Smooth muscle cell (in vitro differentiated cells): ENCODE measurements at regions not wholly inside any gene's neighbourhood (a gene's known extent, or its start where the extent isn't known, plus 50 kb on each side); places are given as distances from the start of the nearest gene placed in this dataset. TPM values are rescaled to one million over a fixed set of nuclear protein-coding genes. Genes with fewer than 3 reads are reported as not detected.

Experiments used
- small RNA-seq: library from RNA; depleted of rRNA; stranded (forward); fragments of <200 nt; gene quantifications from one replicate; pipeline ENCODE3, GENCODE V24; 2014

Small RNA genes in the stretch of these regions (small RNA-seq; reads per million reads assigned to genes)
- gene AC006548.1 = not detected
- gene MTND1P17 = not detected
